NCI-H524 treated with DMSO at 0.1 percent for 48 hours (cell line): ENCODE measurements at regions not wholly inside any gene's neighbourhood (a gene's known extent, or its start where the extent isn't known, plus 50 kb on each side); places are given as distances from the start of the nearest gene placed in this dataset.

Experiments
- DNase-seq: peaks from one replicate; lab custom pipeline; 2025; lab: John Stamatoyannopoulos, UW

GRCh38 chr6:91788501-91788900 is 1201.6 kb upstream of the MAP3K7 start:
- DNase-seq, result no peak

- no peak for DNase-seq
Observed at GRCh38 chr6:91786474-91787184, 1199.8 kb upstream of the MAP3K7 start.

- DNase-seq, result peak; percentile 45
Observed at GRCh38 chr6:91782802-91783201, 1195.9 kb upstream of the MAP3K7 start.

- peak; percentile 88 for DNase-seq
Observed at GRCh38 chr6:91781946-91782345, 1195.1 kb upstream of the MAP3K7 start.

GRCh38 chr6:91780270-91780669 is 1193.4 kb upstream of the MAP3K7 start:
- no peak for DNase-seq

GRCh38 chr6:91761621-91762020 is 1174.7 kb upstream of the MAP3K7 start:
- no peak for DNase-seq

GRCh38 chr6:91754691-91755090 is 1167.8 kb upstream of the MAP3K7 start:
- no peak for DNase-seq

- DNase-seq, result no peak
Observed at GRCh38 chr6:91751526-91751925, 1164.7 kb upstream of the MAP3K7 start.

GRCh38 chr6:91744566-91744965 is 1157.7 kb upstream of the MAP3K7 start:
- no peak for DNase-seq

GRCh38 chr6:91743756-91744155 is 1156.9 kb upstream of the MAP3K7 start:
- no peak for DNase-seq

GRCh38 chr6:91731939-91732338 is 1145.1 kb upstream of the MAP3K7 start:
- DNase-seq, result no peak

GRCh38 chr6:91730710-91731109 is 1143.8 kb upstream of the MAP3K7 start:
- no peak for DNase-seq

- no peak for DNase-seq
Observed at GRCh38 chr6:91720324-91720723, 1133.5 kb upstream of the MAP3K7 start.

GRCh38 chr6:91719414-91719813 is 1132.5 kb upstream of the MAP3K7 start:
- DNase-seq, result no peak

GRCh38 chr6:91718198-91718597 is 1131.3 kb upstream of the MAP3K7 start:
- no peak for DNase-seq

- DNase-seq, result no peak
Observed at GRCh38 chr6:91717094-91717493, 1130.2 kb upstream of the MAP3K7 start.

GRCh38 chr6:91716361-91716760 is 1129.5 kb upstream of the MAP3K7 start:
- no peak for DNase-seq

GRCh38 chr6:91715171-91715805 is 1128.4 kb upstream of the MAP3K7 start:
- no peak for DNase-seq

- no peak for DNase-seq
Observed at GRCh38 chr6:91713911-91714310, 1127.0 kb upstream of the MAP3K7 start.

- no peak for DNase-seq
Observed at GRCh38 chr6:91711518-91711917, 1124.6 kb upstream of the MAP3K7 start.

GRCh38 chr6:91710342-91710741 is 1123.5 kb upstream of the MAP3K7 start:
- DNase-seq, result no peak

- DNase-seq, result no peak
Observed at GRCh38 chr6:91708534-91708933, 1121.7 kb upstream of the MAP3K7 start.

- DNase-seq, result no peak
Observed at GRCh38 chr6:91705646-91706045, 1118.8 kb upstream of the MAP3K7 start.

- DNase-seq, result no peak
Observed at GRCh38 chr6:91704531-91704930, 1117.7 kb upstream of the MAP3K7 start.
